IPS-18a (cell line): ENCODE measurements at regions not wholly inside any gene's neighbourhood (a gene's known extent, or its start where the extent isn't known, plus 50 kb on each side); places are given as distances from the start of the nearest gene placed in this dataset.

ENCODE experiments used
- H3K27ac ChIP-seq: one replicate; pipeline ENCODE4 v1.5.1; 2013; ENCODE audit warnings: low read length
- H3K27me3 ChIP-seq: one replicate; pipeline ENCODE4 v1.6.1; 2013; ENCODE audit warnings: mild to moderate bottlenecking, low read length; ENCODE audit not compliant: control insufficient read depth, insufficient read depth
- H3K36me3 ChIP-seq: one replicate; pipeline ENCODE4 v1.6.1; 2013; ENCODE audit warnings: low read depth, low read length; ENCODE audit not compliant: control insufficient read depth
- H3K4me1 ChIP-seq: one replicate; pipeline ENCODE4 v1.6.1; 2013; ENCODE audit warnings: low read depth, low read length; ENCODE audit not compliant: control insufficient read depth
- H3K4me3 ChIP-seq: one replicate; pipeline ENCODE4 v1.5.1; 2013; ENCODE audit warnings: low read length
- H3K9ac ChIP-seq: one replicate; pipeline ENCODE4 v1.6.1; 2013; ENCODE audit warnings: mild to moderate bottlenecking, low read length, moderate library complexity
- H3K9me3 ChIP-seq: one replicate; pipeline ENCODE4 v1.6.1; 2013; ENCODE audit warnings: low read depth, low read length; ENCODE audit not compliant: control insufficient read depth

GRCh38 chr9:88243736-88244135 is 105.5 kb upstream of the SPATA31C2 start:
- Histone ChIP-seq H3K4me1 (no peaks in the 10 kb centered on the region), H3K9me3 (no peaks in the 10 kb centered on the region), H3K4me3 (no peak overlapping the region), H3K27me3 (no peaks in the 10 kb centered on the region), H3K36me3 (no peaks in the 10 kb centered on the region), H3K27ac (no peak overlapping the region), H3K9ac (no peak overlapping the region)

- Histone ChIP-seq H3K9ac (no peak overlapping the region), H3K27ac (no peak overlapping the region), H3K36me3 (no peaks in the 10 kb centered on the region), H3K4me1 (no peaks in the 10 kb centered on the region), H3K9me3 (no peaks in the 10 kb centered on the region), H3K27me3 (no peaks in the 10 kb centered on the region), H3K4me3 (no peak overlapping the region)
Measured at GRCh38 chr9:88242879-88243278, 104.6 kb upstream of the SPATA31C2 start.

- Histone ChIP-seq H3K9ac (no peak overlapping the region), H3K27me3 (no peaks in the 10 kb centered on the region), H3K27ac (no peak overlapping the region), H3K36me3 (no peaks in the 10 kb centered on the region), H3K4me3 (no peak overlapping the region), H3K9me3 (no peaks in the 10 kb centered on the region), H3K4me1 (no peaks in the 10 kb centered on the region)
Measured at GRCh38 chr9:88237991-88238571, 99.8 kb upstream of the SPATA31C2 start.

DNA sequence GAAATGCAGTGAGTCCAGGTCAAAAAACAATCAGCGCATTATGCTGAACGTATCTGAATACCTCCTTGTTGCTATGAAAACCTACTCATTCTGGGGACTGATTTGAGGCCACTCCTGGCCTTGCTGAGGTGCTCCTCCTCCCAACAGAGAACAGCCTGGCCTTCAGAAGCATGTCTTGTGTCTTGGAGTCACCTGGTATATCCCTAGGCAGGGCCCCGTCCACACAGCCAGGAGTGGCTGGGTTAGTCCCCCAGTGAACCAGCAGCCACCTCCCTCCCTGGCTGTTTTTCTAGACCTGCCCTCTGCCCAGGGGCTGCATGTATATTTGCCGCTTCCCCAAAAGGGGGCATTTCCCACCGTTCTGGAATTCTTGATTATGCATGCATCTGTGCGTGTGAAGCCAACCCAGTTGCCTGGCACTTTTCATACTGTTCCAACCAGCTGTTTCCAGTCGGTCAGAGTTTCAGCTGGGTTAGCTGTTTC is 99.2 kb upstream of the SPATA31C2 start:
- Histone ChIP-seq H3K4me3 (no peak overlapping the region), H3K36me3 (no peaks in the 10 kb centered on the region), H3K9ac (no peak overlapping the region), H3K27ac (no peak overlapping the region), H3K4me1 (no peaks in the 10 kb centered on the region), H3K9me3 (no peaks in the 10 kb centered on the region), H3K27me3 (no peaks in the 10 kb centered on the region)

GRCh38 chr9:88236511-88237478 is 98.5 kb upstream of the SPATA31C2 start:
- Histone ChIP-seq H3K9me3 (no peaks in the 10 kb centered on the region), H3K27ac (no peak overlapping the region), H3K9ac (no peak overlapping the region), H3K4me3 (no peak overlapping the region), H3K27me3 (no peaks in the 10 kb centered on the region), H3K36me3 (no peaks in the 10 kb centered on the region), H3K4me1 (no peaks in the 10 kb centered on the region)

DNA sequence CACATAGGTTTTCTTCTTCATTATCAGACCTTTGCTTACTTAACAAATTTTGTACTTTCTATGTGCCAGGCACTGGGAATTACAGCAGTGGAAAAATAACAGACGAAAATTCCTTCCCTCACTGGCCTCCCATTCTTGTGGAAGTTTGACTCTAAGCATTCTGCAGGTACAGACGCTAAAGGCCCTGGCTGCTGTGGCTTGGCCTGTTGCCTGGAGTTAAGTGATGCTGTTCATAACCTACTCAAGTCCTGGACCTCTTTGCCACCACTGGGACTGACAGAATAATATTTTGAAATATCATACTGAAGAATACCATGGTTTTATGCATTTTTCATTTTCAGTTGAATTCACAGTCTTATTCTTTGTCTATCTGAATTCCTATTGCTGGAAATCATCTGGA is 97.3 kb upstream of the SPATA31C2 start:
- no peaks in the 10 kb centered on the region for H3K27me3 ChIP-seq
- no peak overlapping the region for H3K27ac ChIP-seq
- H3K36me3 ChIP-seq = no peaks in the 10 kb centered on the region
- no peak overlapping the region for H3K9ac ChIP-seq
- no peaks in the 10 kb centered on the region for H3K4me1 ChIP-seq
- no peaks in the 10 kb centered on the region for H3K9me3 ChIP-seq
- no peak overlapping the region for H3K4me3 ChIP-seq

GRCh38 chr9:88234114-88234513 is 95.8 kb upstream of the SPATA31C2 start:
- Histone ChIP-seq H3K27ac (no peak overlapping the region), H3K36me3 (no peaks in the 10 kb centered on the region), H3K4me1 (no peaks in the 10 kb centered on the region), H3K9ac (no peak overlapping the region), H3K4me3 (no peak overlapping the region), H3K9me3 (no peaks in the 10 kb centered on the region), H3K27me3 (no peaks in the 10 kb centered on the region)

DNA sequence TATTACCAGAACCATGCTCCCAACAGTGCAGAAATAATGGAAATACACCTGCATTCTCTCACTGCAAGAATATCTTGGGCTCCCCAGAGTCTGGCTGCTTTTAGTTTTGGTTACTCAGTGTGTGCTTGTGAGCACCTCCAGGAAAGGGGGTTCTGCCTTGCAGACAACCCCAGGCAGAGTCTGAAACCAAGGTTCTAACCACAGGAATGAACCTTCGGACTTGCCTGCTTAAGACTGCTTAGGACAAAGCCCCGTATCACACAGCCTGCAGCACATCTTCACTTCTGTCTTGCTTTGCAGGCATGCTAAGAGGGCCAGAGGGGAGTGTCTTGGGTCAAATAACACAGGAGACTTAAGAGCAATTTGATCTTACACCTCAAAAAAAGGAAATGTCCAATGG is 94.8 kb upstream of the SPATA31C2 start:
- Histone ChIP-seq H3K27ac (no peak overlapping the region), H3K9ac (no peak overlapping the region)

GRCh38 chr9:88230612-88231011 is 92.3 kb upstream of the SPATA31C2 start:
- Histone ChIP-seq H3K27ac (no peak overlapping the region), H3K9ac (no peak overlapping the region), H3K27me3 (no peaks in the 10 kb centered on the region), H3K9me3 (no peaks in the 10 kb centered on the region), H3K36me3 (no peaks in the 10 kb centered on the region), H3K4me3 (no peak overlapping the region), H3K4me1 (no peaks in the 10 kb centered on the region)

More for the DNA sequence above, 94.8 kb upstream of the SPATA31C2 start:
- Histone ChIP-seq H3K4me3 (no peak overlapping the region), H3K36me3 (no peaks in the 10 kb centered on the region), H3K9me3 (no peaks in the 10 kb centered on the region), H3K4me1 (no peaks in the 10 kb centered on the region), H3K27me3 (no peaks in the 10 kb centered on the region)

DNA sequence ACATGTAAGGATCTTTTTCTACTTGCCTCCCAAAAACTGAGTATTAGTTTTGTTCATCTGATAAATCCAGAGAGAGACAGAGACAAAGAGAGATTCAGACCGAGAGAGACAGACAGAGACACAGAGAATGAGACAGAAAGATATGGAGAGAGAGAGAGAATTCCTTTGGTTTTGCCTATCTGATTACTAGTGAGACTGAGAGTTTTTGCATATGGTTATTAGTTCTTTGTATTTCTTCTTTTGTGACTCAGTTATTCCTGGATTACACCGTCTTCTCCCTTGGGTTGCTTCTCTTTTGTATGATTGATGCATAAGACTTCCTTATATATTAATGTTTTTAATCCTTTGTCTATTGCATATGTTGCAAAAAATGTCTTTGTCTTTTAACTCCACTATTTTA is 91.2 kb upstream of the SPATA31C2 start:
- H3K4me1 ChIP-seq = peaks cover 3% of the 10 kb centered on the region
- no peaks in the 10 kb centered on the region for H3K9me3 ChIP-seq
- no peak overlapping the region for H3K9ac ChIP-seq
- no peak overlapping the region for H3K4me3 ChIP-seq
- no peaks in the 10 kb centered on the region for H3K36me3 ChIP-seq
- no peak overlapping the region for H3K27ac ChIP-seq
- H3K27me3 ChIP-seq = no peaks in the 10 kb centered on the region

DNA sequence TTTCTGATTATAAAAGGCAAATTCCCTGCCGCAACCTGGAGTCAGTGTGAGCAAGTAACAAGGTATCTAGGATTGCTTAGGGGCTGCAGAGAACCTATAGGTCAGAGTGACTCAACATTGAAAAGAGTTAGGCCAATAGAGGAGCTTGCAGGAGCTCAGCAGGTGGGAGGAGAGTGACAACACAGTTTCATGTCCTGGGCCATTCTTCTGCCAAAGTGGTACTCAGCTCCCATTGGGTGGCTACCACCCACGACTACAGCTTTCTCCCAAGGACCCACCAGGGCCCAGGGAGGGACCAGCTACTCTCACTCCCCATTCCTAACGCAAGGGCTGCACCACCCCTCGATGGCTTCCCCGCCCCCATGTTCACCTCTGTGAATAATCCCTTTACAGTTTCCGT is 86.7 kb upstream of the SPATA31C2 start:
- Histone ChIP-seq H3K9me3 (no peaks in the 10 kb centered on the region), H3K9ac (no peak overlapping the region), H3K4me3 (no peak overlapping the region), H3K27me3 (no peaks in the 10 kb centered on the region), H3K36me3 (no peaks in the 10 kb centered on the region), H3K27ac (no peak overlapping the region), H3K4me1 (peaks cover 3% of the 10 kb centered on the region)
